HepG2 (cell line): ENCODE measurements at regions not wholly inside any gene's neighbourhood (a gene's known extent, or its start where the extent isn't known, plus 50 kb on each side); places are given as distances from the start of the nearest gene placed in this dataset.

ENCODE experiments used
- ATAC-seq: fragments of 200-7000 bp; cut with Tn5 transposase; 3 replicates; pipeline ENCODE4 v1.9.1; 2020; ENCODE audit warnings: mild to moderate bottlenecking, moderate library complexity
- BruUV-seq: library from RNA; stranded (reverse); fragments of 400-500 nt; replicated peaks from 2 replicates; lab custom pipeline; 2021; lab: Mats Ljungman, UMichigan
- CTCF ChIA-PET: fragments of 300-600 bp; formaldehyde crosslinking; extraction: SDS; loops from one replicate; lab custom pipeline; 2021; ENCODE audit warnings: low total read pairs, inconsistent platforms, low intra/inter-chr PET ratio; lab: Yijun Ruan, JAX
- POLR2A ChIA-PET: fragments of 350-600 bp; sonication (Branson Sonifier 250); formaldehyde crosslinking; loops from one replicate; lab custom pipeline; 2020; ENCODE audit warnings: antibody characterized with exemption, inconsistent platforms; lab: Yijun Ruan, JAX
- DNase-seq: peaks from one replicate; pipeline ENCODE4 v3.0.0-alpha.2; 2015; ENCODE audit warnings: low spot score
- FAIRE-seq: peaks from 3 replicates; lab custom pipeline; 2011; peaks lifted over from hg19 to GRCh38; lab: Jason Lieb, UNC
- H2AFZ ChIP-seq: one replicate; pipeline ENCODE4 v1.6.1; 2011; ENCODE audit warnings: low read length, inconsistent platforms
- H3K27ac ChIP-seq: fragments of 300-600 bp; 3 replicates; pipeline ENCODE4 v1.8.0; 2011; ENCODE audit warnings: mixed run types, mild to moderate bottlenecking, mixed read lengths, low read length, inconsistent platforms; ENCODE audit not compliant: insufficient read depth; ENCODE audit errors: extremely low read length
- H3K27me3 ChIP-seq, 2 experiments: fragments of 200-600 bp in 1 of 2; 2 replicates in 1 of 2; 3 replicates in 1 of 2; pipeline versions ENCODE4 v1.6.0 to v1.8.0; 2011; ENCODE audit warnings: low read length in 2 of 2, mild to moderate bottlenecking in 2 of 2, moderate library complexity in 2 of 2, inconsistent platforms in 1 of 2; ENCODE audit not compliant: insufficient read depth in 2 of 2, control insufficient read depth in 1 of 2
- H3K36me3 ChIP-seq, 2 experiments: fragments of 200-600 bp in 1 of 2; replicated peaks in 1 of 2; 2 replicates in 1 of 2; 3 replicates in 1 of 2; pipeline versions ENCODE4 v1.5.1 to v1.8.0; 2011; ENCODE audit warnings: low read length in 2 of 2, inconsistent platforms in 1 of 2; ENCODE audit not compliant: insufficient read depth in 2 of 2, control insufficient read depth in 1 of 2
- H3K4me1 ChIP-seq: 2 replicates; pipeline ENCODE4 v1.5.1; 2012; ENCODE audit warnings: low read length, inconsistent platforms; ENCODE audit not compliant: insufficient read depth
- H3K4me2 ChIP-seq: 2 replicates; pipeline ENCODE4 v1.6.0; 2011; ENCODE audit warnings: low read depth, low read length, inconsistent platforms
- H3K4me3 ChIP-seq, 3 experiments: fragments of 200-600 bp in 1 of 3; sonication (generic), shearing (Covaris generic) in 1 of 3; replicated peaks in 1 of 3; 2 replicates each; pipeline ENCODE4 v1.5.1; 2011 to 2016; ENCODE audit warnings: low read length in 3 of 3, inconsistent platforms in 2 of 3, low read depth in 2 of 3, mild to moderate bottlenecking in 2 of 3, control low read depth in 1 of 3, mixed read lengths in 1 of 3; ENCODE audit not compliant: insufficient read depth in 1 of 3
- H3K79me2 ChIP-seq: one replicate; pipeline ENCODE4 v1.6.1; 2011; ENCODE audit warnings: low read length, inconsistent platforms; ENCODE audit not compliant: insufficient read depth
- H3K9ac ChIP-seq: 2 replicates; pipeline ENCODE4 v1.6.0; 2011; ENCODE audit warnings: mild to moderate bottlenecking, low read depth, low read length, inconsistent platforms; ENCODE audit not compliant: insufficient read depth
- H3K9me3 ChIP-seq: 2 replicates; pipeline ENCODE4 v1.5.1; 2012; ENCODE audit warnings: mild to moderate bottlenecking, low read length
- H4K20me1 ChIP-seq: 2 replicates; pipeline ENCODE4 v1.6.0; 2011; ENCODE audit warnings: inconsistent platforms, mild to moderate bottlenecking, low read length, moderate library complexity; ENCODE audit not compliant: insufficient read depth
- CBX5 ChIP-seq: sonication (generic); formaldehyde crosslinking; IDR thresholded peaks from 2 replicates; pipeline ENCODE4 v1.4.0; 2020; ENCODE audit warnings: missing genetic modification reagents, borderline replicate concordance
- CEBPB ChIP-seq: IDR thresholded peaks from 2 replicates; pipeline ENCODE4 v1.6.1; 2011; ENCODE audit warnings: low read depth, low read length, improper control_type of control experiment, borderline replicate concordance
- CHD2 ChIP-seq: IDR thresholded peaks from 2 replicates; pipeline ENCODE4 v1.6.1; 2011; ENCODE audit warnings: low read depth, low read length, improper control_type of control experiment
- E2F5 ChIP-seq: sonication (generic); formaldehyde crosslinking; conservative IDR thresholded peaks from 2 replicates; pipeline ENCODE4 v1.4.0; 2020; ENCODE audit warnings: missing genetic modification reagents
- EZH2 ChIP-seq: conservative IDR thresholded peaks from 2 replicates; pipeline ENCODE4 v1.6.1; 2012; ENCODE audit warnings: mild to moderate bottlenecking, low read depth, low read length, moderate library complexity
- GFI1 ChIP-seq: sonication (generic); formaldehyde crosslinking; IDR thresholded peaks from 2 replicates; pipeline ENCODE4 v1.5.0; 2020; ENCODE audit warnings: missing genetic modification reagents, mild to moderate bottlenecking, borderline replicate concordance
- HOXA9 ChIP-seq: sonication (generic); formaldehyde crosslinking; IDR thresholded peaks from 2 replicates; pipeline ENCODE4 v1.8.1; 2022; ENCODE audit warnings: missing genetic modification reagents, mild to moderate bottlenecking, moderate library complexity, borderline replicate concordance
- MXI1 ChIP-seq: IDR thresholded peaks from 3 replicates; pipeline ENCODE4 v1.6.1; 2012; ENCODE audit warnings: low read depth, low read length, inconsistent platforms, borderline replicate concordance
- PRMT3 ChIP-seq: sonication (generic); formaldehyde crosslinking; IDR thresholded peaks from 2 replicates; pipeline ENCODE4 v1.8.1; 2022; ENCODE audit warnings: low read depth, mild to moderate bottlenecking, moderate library complexity, missing genetic modification reagents, borderline replicate concordance
- RARA ChIP-seq: IDR thresholded peaks from 2 replicates; pipeline ENCODE4 v1.6.1; 2016; ENCODE audit warnings: missing genetic modification reagents, missing compliant biosample characterization
- RXRA ChIP-seq: sonication (generic); formaldehyde crosslinking; IDR thresholded peaks from 2 replicates; pipeline ENCODE4 v1.5.1; 2020; ENCODE audit warnings: missing genetic modification reagents
- SALL1 ChIP-seq: sonication (generic); formaldehyde crosslinking; IDR thresholded peaks from 2 replicates; pipeline ENCODE4 v1.8.0; 2022; ENCODE audit warnings: mild to moderate bottlenecking, missing genetic modification reagents
- SMARCE1 ChIP-seq: fragments of 450-650 bp; IDR thresholded peaks from 2 replicates; pipeline ENCODE4 v1.6.1; 2017; ENCODE audit warnings: borderline replicate concordance
- SMYD3 ChIP-seq: sonication (generic); formaldehyde crosslinking; IDR thresholded peaks from 2 replicates; pipeline ENCODE4 v1.8.1; 2023; ENCODE audit warnings: mild to moderate bottlenecking, missing genetic modification reagents
- STAG1 ChIP-seq: sonication (generic); formaldehyde crosslinking; IDR thresholded peaks from 2 replicates; pipeline ENCODE4 v1.4.0; 2020; ENCODE audit warnings: missing genetic modification reagents
- XBP1 ChIP-seq: sonication (generic); formaldehyde crosslinking; IDR thresholded peaks from 2 replicates; pipeline ENCODE4 v1.5.0; 2020; ENCODE audit warnings: missing genetic modification reagents
- YY1 ChIP-seq: IDR thresholded peaks from 2 replicates; pipeline ENCODE4 v1.6.1; 2011; ENCODE audit warnings: low read length, low read depth, moderate library complexity, mild to moderate bottlenecking; ENCODE audit not compliant: insufficient read depth, insufficient replicate concordance
- ZFP36 ChIP-seq: fragments of 150-350 bp; IDR thresholded peaks from 2 replicates; pipeline ENCODE4 v1.6.1; 2018; ENCODE audit warnings: borderline replicate concordance, low read length, low read depth; ENCODE audit not compliant: partially characterized antibody
- ZNF564 ChIP-seq: sonication (generic); formaldehyde crosslinking; IDR thresholded peaks from 2 replicates; pipeline ENCODE4 v1.8.1; 2023; ENCODE audit warnings: mild to moderate bottlenecking, missing genetic modification reagents
- WGBS: methylation state at CpG from one replicate; pipeline ENCODE4 v1.1.6; 2017; ENCODE audit warnings: low lambda C conversion rate; 5-methylcytosine and 5-hydroxymethylcytosine counted together
- in situ Hi-C: cut with HindIII; loops from 2 replicates; pipeline ENCODE4 v1.10.0; 2017; ENCODE audit warnings: low pct_unique_long_range_greater_than_20kb; ENCODE audit not compliant: extremely low pct_ligation_motif_present
- intact Hi-C: fragments of 100-400 bp; cut with micrococcal nuclease; formaldehyde crosslinking; loops from one replicate; pipeline ENCODE4 v1.10.0; 2022; ENCODE audit not compliant: unreplicated experiment

- in situ Hi-C loops (no loop called here), intact Hi-C loops (no loop called here)
- DNase-seq: no peak
- Histone ChIP-seq H3K27me3 (peaks cover 0 to 31% of the 10 kb centered on the region in 2 experiments; a peak in 3 of 5 replicates), H3K79me2 (no peaks in the 10 kb centered on the region), H3K9ac (no peak overlapping the region), H2AFZ (no peak overlapping the region), H3K4me2 (no peak overlapping the region), H3K4me1 (no peaks in the 10 kb centered on the region), H3K27ac (no peak overlapping the region), H4K20me1 (no peaks in the 10 kb centered on the region), H3K4me3 (no peak overlapping the region), H3K36me3 (no peaks in the 10 kb centered on the region), H3K9me3 (no peaks in the 10 kb centered on the region)
- ChIA-PET POLR2A (no interaction called here), CTCF (no interaction called here)
- no peak for FAIRE-seq
- TF ChIP-seq E2F5 (CRISPR knock-in tag): no peak
- 4% methylated on average over 5 of the region's 8 CpGs for WGBS
- no TSS peak for BruUV-seq
- no peak for ATAC-seq
Observed at GRCh38 chr12:130074661-130075406, 87.4 kb upstream of the FZD10 start.

- ChIA-PET POLR2A (no interaction called here), CTCF (no interaction called here)
- no TSS peak for BruUV-seq
- TF ChIP-seq STAG1 (CRISPR knock-in tag): no peak
- no peak for TF ChIP-seq HOXA9
- no peak for TF ChIP-seq PRMT3 (CRISPR knock-in tag)
- TF ChIP-seq CEBPB: no peak
- TF ChIP-seq ZNF564: no peak
- no peak for TF ChIP-seq SMYD3 (CRISPR knock-in tag)
- no peak for TF ChIP-seq MXI1
- TF ChIP-seq GFI1 (CRISPR knock-in tag): no peak
- TF ChIP-seq XBP1 (CRISPR knock-in tag): no peak
- no peak for TF ChIP-seq CBX5 (CRISPR knock-in tag)
- no peak for TF ChIP-seq EZH2
- TF ChIP-seq RXRA: no peak
- TF ChIP-seq SMARCE1: no peak
- TF ChIP-seq CHD2: no peak
- TF ChIP-seq YY1: no peak
- no peak for TF ChIP-seq ZFP36
- TF ChIP-seq SALL1 (CRISPR knock-in tag): no peak
- TF ChIP-seq RARA (CRISPR knock-in tag): no peak
- in situ Hi-C loops (no loop called here), intact Hi-C loops (no loop called here)
- H3K36me3 ChIP-seq: no peaks in the 10 kb centered on the region
- no peak overlapping the region for H3K4me2 ChIP-seq
- H3K4me1 ChIP-seq: no peaks in the 10 kb centered on the region
- FAIRE-seq (no peak), ATAC-seq (no peak), DNase-seq (no peak)
- H3K27me3 ChIP-seq: peaks cover 2 to 36% of the 10 kb centered on the region in 2 experiments; a peak in 4 of 5 replicates
- no peaks in the 10 kb centered on the region for H3K79me2 ChIP-seq
- no peak overlapping the region for H3K9ac ChIP-seq
- no peak overlapping the region for H2AFZ ChIP-seq
- no peak overlapping the region for H3K4me3 ChIP-seq
- no peaks in the 10 kb centered on the region for H3K9me3 ChIP-seq
- WGBS: 3% methylated on average over 8 of the region's 8 CpGs
- H4K20me1 ChIP-seq: no peaks in the 10 kb centered on the region
- no peak overlapping the region for H3K27ac ChIP-seq
Observed at GRCh38 chr12:130075497-130076076, 86.7 kb upstream of the FZD10 start.
